H9 (cell line): ENCODE measurements at regions not wholly inside any gene's neighbourhood (a gene's known extent, or its start where the extent isn't known, plus 50 kb on each side); places are given as distances from the start of the nearest gene placed in this dataset.

ENCODE experiments used
- DNase-seq: peaks from one replicate; pipeline ENCODE4 v3.0.0-alpha.2; 2017
- H2AFZ ChIP-seq: one replicate; pipeline ENCODE4 v1.6.1; 2013; ENCODE audit warnings: mild to moderate bottlenecking, low read length, control low read depth, moderate library complexity
- H2AK5ac ChIP-seq: 2 replicates; pipeline ENCODE4 v1.6.1; 2013; ENCODE audit warnings: low read length, control low read depth, mixed read lengths; ENCODE audit not compliant: insufficient read length
- H2BK120ac ChIP-seq: one replicate; pipeline ENCODE4 v1.6.1; 2013; ENCODE audit warnings: low read depth, mild to moderate bottlenecking, low read length, control low read depth, inconsistent platforms; ENCODE audit not compliant: poor library complexity, severe bottlenecking
- H2BK12ac ChIP-seq: 2 replicates; pipeline ENCODE4 v1.6.1; 2013; ENCODE audit warnings: low read length, control low read depth, mixed read lengths, low read depth; ENCODE audit not compliant: insufficient read length
- H2BK15ac ChIP-seq: 2 replicates; pipeline ENCODE4 v1.6.1; 2013; ENCODE audit warnings: low read depth, low read length, control low read depth
- H2BK20ac ChIP-seq: one replicate; pipeline ENCODE4 v1.6.1; 2013; ENCODE audit warnings: low read depth, mild to moderate bottlenecking, low read length, control low read depth, inconsistent platforms; ENCODE audit not compliant: poor library complexity, severe bottlenecking
- H2BK5ac ChIP-seq: 2 replicates; pipeline ENCODE4 v1.6.1; 2013; ENCODE audit warnings: low read length, control low read depth, mixed read lengths; ENCODE audit not compliant: insufficient read length
- H3K14ac ChIP-seq: 2 replicates; pipeline ENCODE4 v1.6.1; 2013; ENCODE audit warnings: low read length, control low read depth; ENCODE audit not compliant: insufficient read depth
- H3K18ac ChIP-seq: 2 replicates; pipeline ENCODE4 v1.6.1; 2013; ENCODE audit warnings: low read depth, mild to moderate bottlenecking, mixed read lengths, low read length, control low read depth; ENCODE audit not compliant: insufficient read length
- H3K23ac ChIP-seq: 2 replicates; pipeline ENCODE4 v1.6.1; 2013; ENCODE audit warnings: low read length, control low read depth, mixed read lengths, low read depth; ENCODE audit not compliant: insufficient read length
- H3K23me2 ChIP-seq: 2 replicates; pipeline ENCODE4 v1.6.1; 2013; ENCODE audit warnings: low read depth, mild to moderate bottlenecking, mixed read lengths, low read length, control low read depth; ENCODE audit not compliant: insufficient read length, poor library complexity, severe bottlenecking
- H3K27ac ChIP-seq: 2 replicates; pipeline ENCODE4 v1.5.1; 2013; ENCODE audit warnings: low read length, control low read depth, mixed read lengths, low read depth; ENCODE audit not compliant: insufficient read length
- H3K27me3 ChIP-seq: 2 replicates; pipeline ENCODE4 v1.6.1; 2013; ENCODE audit warnings: low read length, control low read depth, inconsistent platforms; ENCODE audit not compliant: insufficient read depth
- H3K4ac ChIP-seq: 2 replicates; pipeline ENCODE4 v1.6.1; 2013; ENCODE audit warnings: low read depth, mild to moderate bottlenecking, control low read depth, inconsistent platforms, low read length, moderate library complexity
- H3K4me1 ChIP-seq: 2 replicates; pipeline ENCODE4 v1.6.1; 2013; ENCODE audit warnings: low read length, control low read depth, inconsistent platforms; ENCODE audit not compliant: insufficient read depth
- H3K4me2 ChIP-seq: 2 replicates; pipeline ENCODE4 v1.6.1; 2013; ENCODE audit warnings: low read length, control low read depth, mixed read lengths; ENCODE audit not compliant: insufficient read length, insufficient read depth
- H3K56ac ChIP-seq: 2 replicates; pipeline ENCODE4 v1.6.1; 2013; ENCODE audit warnings: low read depth, mild to moderate bottlenecking, mixed read lengths, low read length, control low read depth; ENCODE audit not compliant: insufficient read length
- H3K79me1 ChIP-seq: 2 replicates; pipeline ENCODE4 v1.6.1; 2013; ENCODE audit warnings: low read depth, mild to moderate bottlenecking, moderate library complexity, low read length, control low read depth, inconsistent platforms; ENCODE audit not compliant: insufficient read depth, poor library complexity, severe bottlenecking
- H3K79me2 ChIP-seq: 2 replicates; pipeline ENCODE4 v1.6.1; 2013; ENCODE audit warnings: low read length, control low read depth, inconsistent platforms; ENCODE audit not compliant: insufficient read depth
- H3K9ac ChIP-seq: 2 replicates; pipeline ENCODE4 v1.6.1; 2013; ENCODE audit warnings: low read length, control low read depth, mixed read lengths; ENCODE audit not compliant: insufficient read length; ENCODE audit errors: extremely low read depth
- H3K9me3 ChIP-seq: one replicate; pipeline ENCODE4 v1.6.1; 2013; ENCODE audit warnings: low read depth, low read length, inconsistent platforms; ENCODE audit not compliant: control insufficient read depth
- H3T11ph ChIP-seq: one replicate; pipeline ENCODE4 v1.6.1; 2013; ENCODE audit warnings: mild to moderate bottlenecking, low read length, control low read depth, inconsistent platforms
- H4K20me1 ChIP-seq: one replicate; pipeline ENCODE4 v1.6.1; 2013; ENCODE audit not compliant: control insufficient read depth, insufficient read length, insufficient read depth
- H4K5ac ChIP-seq: 2 replicates; pipeline ENCODE4 v1.6.1; 2013; ENCODE audit warnings: low read depth, mild to moderate bottlenecking, mixed read lengths, low read length, control low read depth; ENCODE audit not compliant: insufficient read length
- H4K8ac ChIP-seq: replicated peaks from 2 replicates; pipeline ENCODE4 v1.6.1; 2013; ENCODE audit warnings: low read length, control low read depth, mixed read lengths, low read depth; ENCODE audit not compliant: insufficient read length
- H4K91ac ChIP-seq: 2 replicates; pipeline ENCODE4 v1.6.1; 2013; ENCODE audit warnings: low read depth, mild to moderate bottlenecking, moderate library complexity, mixed read lengths, low read length, control low read depth; ENCODE audit not compliant: insufficient read length
- H3K27ac Mint-ChIP-seq, 3 experiments: 2 replicates in 2 of 3; 3 replicates in 1 of 3; pipeline ENCODE4 v1.8.0; 2020 to 2021; ENCODE audit warnings: mixed read lengths in 3 of 3, mild to moderate bottlenecking in 1 of 3, moderate library complexity in 1 of 3
- H3K27me3 Mint-ChIP-seq: 2 replicates; pipeline ENCODE4 v1.8.0; 2021; ENCODE audit warnings: low read depth, mild to moderate bottlenecking, moderate library complexity, mixed read lengths
- H3K36me3 Mint-ChIP-seq, 3 experiments: 2 replicates in 2 of 3; 3 replicates in 1 of 3; pipeline ENCODE4 v1.8.0; 2020 to 2021; ENCODE audit warnings: low read depth in 3 of 3, mixed read lengths in 3 of 3; ENCODE audit not compliant: insufficient read depth in 1 of 3
- H3K4me1 Mint-ChIP-seq, 2 experiments: 2 replicates each; pipeline ENCODE4 v1.8.0; 2020; ENCODE audit warnings: mixed read lengths in 2 of 2
- H3K4me3 Mint-ChIP-seq, 2 experiments: 2 replicates in 1 of 2; 3 replicates in 1 of 2; pipeline ENCODE4 v1.8.0; 2020 to 2021; ENCODE audit warnings: mild to moderate bottlenecking in 2 of 2, mixed read lengths in 2 of 2, moderate library complexity in 1 of 2
- H3K9me3 Mint-ChIP-seq, 2 experiments: 2 replicates in 1 of 2; 3 replicates in 1 of 2; pipeline ENCODE4 v1.8.0; 2020; ENCODE audit warnings: mild to moderate bottlenecking in 2 of 2, mixed read lengths in 2 of 2, moderate library complexity in 1 of 2
- WGBS: extraction: QIAGEN DNeasy Blood & Tissue Kit; methylation state at CpG from one replicate; pipeline ENCODE4 v1.1.7; 2013; ENCODE audit warnings: missing lambda C conversion rate, low lambda C conversion rate, mixed read lengths; ENCODE audit not compliant: insufficient read length; ENCODE audit errors: extremely low coverage; 5-methylcytosine and 5-hydroxymethylcytosine counted together
- TF ChIP-seq, protein P1 (sequence below): fragments of 200-600 bp; sonication (generic); conservative IDR thresholded peaks from 3 replicates; pipeline ENCODE4 v1.8.0; 2021; ENCODE audit warnings: antibody characterized with exemption, mild to moderate bottlenecking

DNA sequence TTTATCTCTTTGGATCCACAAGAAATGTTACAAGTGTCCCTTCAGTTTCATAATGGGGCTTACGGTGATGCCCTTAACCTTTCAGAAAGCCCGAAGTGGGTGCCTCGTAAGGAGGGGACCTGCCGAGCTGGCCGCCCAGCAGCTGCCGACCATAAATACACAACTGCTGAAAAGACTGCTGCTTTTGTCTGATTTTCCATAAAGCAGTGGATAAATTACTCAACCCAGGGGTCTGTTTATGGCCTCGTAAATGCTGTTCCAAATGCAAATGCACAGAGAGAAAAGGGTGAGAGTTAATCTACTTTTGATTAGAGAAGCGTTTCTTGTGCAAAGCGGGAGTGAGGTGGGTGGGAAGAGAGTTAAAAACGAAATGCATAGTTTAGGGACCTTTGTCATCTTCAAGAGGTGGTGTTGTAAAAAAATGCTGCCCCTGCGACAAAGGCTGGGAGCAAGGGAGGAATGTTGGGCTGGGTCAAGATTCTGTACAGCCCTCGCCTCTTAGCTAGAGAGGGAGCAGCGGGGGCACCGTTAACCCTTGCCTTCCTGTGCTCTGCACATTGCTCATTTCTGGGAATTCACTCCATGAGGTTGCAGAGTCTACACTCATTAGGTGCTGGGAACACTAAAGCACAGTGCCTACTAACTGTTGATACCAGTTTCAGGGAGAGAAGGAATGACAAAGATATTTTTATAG lies 112.0 kb upstream of the MTHFD1L start:
- H2AK5ac ChIP-seq = no peak overlapping the region
- no peak overlapping the region for H4K8ac ChIP-seq
- H2BK120ac ChIP-seq = no peak overlapping the region
- Mint-ChIP-seq H3K27ac (peak overlapping the region in 2 of 3 experiments; percentile 6 to 90; a peak in 2 of 7 replicates), H3K4me3 (peak overlapping the region in 1 of 2 experiments; percentile 70; a peak in 4 of 5 replicates), H3K36me3 (no peaks in the 10 kb centered on the region; a peak in 1 of 7 replicates), H3K9me3 (no peaks in the 10 kb centered on the region), H3K4me1 (peaks cover 18 to 37% of the 10 kb centered on the region in 2 experiments), H3K27me3 (peaks cover 50% of the 10 kb centered on the region)
- H3K4me1 ChIP-seq = peaks cover 4% of the 10 kb centered on the region; the same call in 1 of the 2 replicates
- H3K23ac ChIP-seq = no peak overlapping the region
- H3K27ac ChIP-seq = no peak overlapping the region
- H3K79me1 ChIP-seq = no peaks in the 10 kb centered on the region
- no peak overlapping the region for H3K18ac ChIP-seq
- H3K79me2 ChIP-seq = no peaks in the 10 kb centered on the region
- H3K9ac ChIP-seq = no peak overlapping the region
- no peak overlapping the region for H2AFZ ChIP-seq
- no peak overlapping the region for H3K56ac ChIP-seq
- no CpG with 5 or more reads among the region's 14 CpGs for WGBS
- H2BK20ac ChIP-seq = no peak overlapping the region
- no peak overlapping the region for H3K14ac ChIP-seq
- H2BK5ac ChIP-seq = no peak overlapping the region
- H4K5ac ChIP-seq = no peak overlapping the region
- H3K4me2 ChIP-seq = peak overlapping the region; percentile 9
- no peaks in the 10 kb centered on the region for H3K9me3 ChIP-seq
- H3K4ac ChIP-seq = no peak overlapping the region
- H2BK12ac ChIP-seq = no peak overlapping the region
- H3K27me3 ChIP-seq = no peaks in the 10 kb centered on the region
- no peaks in the 10 kb centered on the region for H3K23me2 ChIP-seq
- H4K91ac ChIP-seq = no peak overlapping the region
- TF ChIP-seq, protein P1, sequence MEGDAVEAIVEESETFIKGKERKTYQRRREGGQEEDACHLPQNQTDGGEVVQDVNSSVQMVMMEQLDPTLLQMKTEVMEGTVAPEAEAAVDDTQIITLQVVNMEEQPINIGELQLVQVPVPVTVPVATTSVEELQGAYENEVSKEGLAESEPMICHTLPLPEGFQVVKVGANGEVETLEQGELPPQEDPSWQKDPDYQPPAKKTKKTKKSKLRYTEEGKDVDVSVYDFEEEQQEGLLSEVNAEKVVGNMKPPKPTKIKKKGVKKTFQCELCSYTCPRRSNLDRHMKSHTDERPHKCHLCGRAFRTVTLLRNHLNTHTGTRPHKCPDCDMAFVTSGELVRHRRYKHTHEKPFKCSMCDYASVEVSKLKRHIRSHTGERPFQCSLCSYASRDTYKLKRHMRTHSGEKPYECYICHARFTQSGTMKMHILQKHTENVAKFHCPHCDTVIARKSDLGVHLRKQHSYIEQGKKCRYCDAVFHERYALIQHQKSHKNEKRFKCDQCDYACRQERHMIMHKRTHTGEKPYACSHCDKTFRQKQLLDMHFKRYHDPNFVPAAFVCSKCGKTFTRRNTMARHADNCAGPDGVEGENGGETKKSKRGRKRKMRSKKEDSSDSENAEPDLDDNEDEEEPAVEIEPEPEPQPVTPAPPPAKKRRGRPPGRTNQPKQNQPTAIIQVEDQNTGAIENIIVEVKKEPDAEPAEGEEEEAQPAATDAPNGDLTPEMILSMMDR = no peak
- peak; percentile 44 for DNase-seq
- H3T11ph ChIP-seq = no peak overlapping the region
- H2BK15ac ChIP-seq = no peak overlapping the region
- H4K20me1 ChIP-seq = no peaks in the 10 kb centered on the region
